K562 (cell line): ENCODE measurements at regions not wholly inside any gene's neighbourhood (a gene's known extent, or its start where the extent isn't known, plus 50 kb on each side); places are given as distances from the start of the nearest gene placed in this dataset.

Experiments used
- ATAC-seq: fragments of 200-7000 bp; cut with Tn5 transposase; 3 replicates; pipeline ENCODE4 v1.9.1; 2020; ENCODE audit warnings: moderate library complexity
- BruUV-seq: library from RNA; stranded (reverse); fragments of 400-500 nt; replicated peaks from 2 replicates; lab custom pipeline; 2021; lab: Mats Ljungman, UMichigan
- CTCF ChIA-PET: fragments of 300-600 bp; formaldehyde crosslinking; extraction: SDS; loops from one replicate; lab custom pipeline; 2021; ENCODE audit warnings: low intra/inter-chr PET ratio; lab: Yijun Ruan, JAX
- POLR2A ChIA-PET: fragments of 300-600, 350-650 bp; sonication (Branson Sonifier 250); formaldehyde crosslinking; extraction: SDS; loops from one replicate; lab custom pipeline; 2021; ENCODE audit warnings: antibody characterized with exemption, inconsistent platforms; lab: Yijun Ruan, JAX
- DNase-seq, 4 experiments: peaks; one replicate each; pipeline versions ENCODE4 v3.0.0 to v3.0.0-alpha.2; 2011 to 2018; ENCODE audit warnings: low spot score in 3 of 4, mixed read lengths in 3 of 4; ENCODE audit errors: extremely low read depth in 1 of 4
- FAIRE-seq: peaks from 2 replicates; lab custom pipeline; 2011; peaks lifted over from hg19 to GRCh38; lab: Jason Lieb, UNC
- H2AFZ ChIP-seq: 2 replicates; pipeline ENCODE4 v1.6.0; 2011; ENCODE audit warnings: low read depth, low read length, control low read depth, inconsistent platforms
- H3K27ac ChIP-seq: fragments of 200-600 bp; 3 replicates; pipeline ENCODE4 v1.8.0; 2011; ENCODE audit warnings: low read depth, mild to moderate bottlenecking, control low read depth, inconsistent platforms, low read length, moderate library complexity, mixed read lengths; ENCODE audit errors: extremely low read depth
- H3K27me3 ChIP-seq, 2 experiments: fragments of 300-600 bp in 1 of 2; 2 replicates in 1 of 2; 3 replicates in 1 of 2; pipeline versions ENCODE4 v1.6.0 to v1.8.0; 2011; ENCODE audit warnings: inconsistent platforms in 2 of 2, low read length in 2 of 2, mild to moderate bottlenecking in 1 of 2, mixed read lengths in 1 of 2, moderate library complexity in 1 of 2; ENCODE audit not compliant: control insufficient read depth in 2 of 2, insufficient read depth in 2 of 2
- H3K36me3 ChIP-seq: fragments of 300-600 bp; 3 replicates; pipeline ENCODE4 v1.8.0; 2011; ENCODE audit warnings: mild to moderate bottlenecking, low read length, inconsistent platforms; ENCODE audit not compliant: control insufficient read depth, insufficient read depth
- H3K4me1 ChIP-seq, 2 experiments: fragments of 200-600 bp in 1 of 2; replicated peaks in 1 of 2; 2 replicates in 1 of 2; 3 replicates in 1 of 2; pipeline versions ENCODE4 v1.5.1 to v1.8.0; 2011; ENCODE audit warnings: inconsistent platforms in 2 of 2, low read length in 2 of 2, mild to moderate bottlenecking in 1 of 2, mixed read lengths in 1 of 2, moderate library complexity in 1 of 2; ENCODE audit not compliant: control insufficient read depth in 2 of 2, insufficient read depth in 2 of 2
- H3K4me2 ChIP-seq: 2 replicates; pipeline ENCODE4 v1.6.1; 2011; ENCODE audit warnings: low read length, control low read depth, inconsistent platforms, mixed read lengths; ENCODE audit not compliant: insufficient read depth
- H3K4me3 ChIP-seq: fragments of 200-600 bp; sonication (generic), shearing (Covaris generic); 2 replicates; pipeline ENCODE4 v1.5.1; 2016; ENCODE audit warnings: control low read depth, inconsistent platforms
- H3K79me2 ChIP-seq: fragments of 200-600 bp; 3 replicates; pipeline ENCODE4 v1.8.0; 2011; ENCODE audit warnings: low read length, inconsistent platforms; ENCODE audit not compliant: control insufficient read depth, insufficient read depth
- H3K9ac ChIP-seq, 2 experiments: 2 replicates each; pipeline versions ENCODE4 v1.6.0 to v1.6.1; 2011; ENCODE audit warnings: low read depth in 2 of 2, low read length in 2 of 2, control low read depth in 1 of 2, inconsistent platforms in 1 of 2, mild to moderate bottlenecking in 1 of 2, mixed read lengths in 1 of 2; ENCODE audit not compliant: insufficient read depth in 1 of 2
- H3K9me1 ChIP-seq: one replicate; pipeline ENCODE4 v1.6.0; 2011; ENCODE audit warnings: inconsistent platforms, mild to moderate bottlenecking, low read length, moderate library complexity; ENCODE audit not compliant: control insufficient read depth, insufficient read depth
- H3K9me3 ChIP-seq: replicated peaks from 2 replicates; pipeline ENCODE4 v1.5.1; 2011; ENCODE audit warnings: low read depth, low read length, inconsistent platforms; ENCODE audit not compliant: control insufficient read depth, insufficient read depth
- H4K20me1 ChIP-seq: replicated peaks from 2 replicates; pipeline ENCODE4 v1.6.1; 2011; ENCODE audit warnings: low read length, inconsistent platforms, mixed read lengths; ENCODE audit not compliant: control insufficient read depth, insufficient read depth
- C11orf30 ChIP-seq: fragments of 450-650 bp; IDR thresholded peaks from 2 replicates; pipeline ENCODE4 v1.6.1; 2016; ENCODE audit warnings: low read depth, mild to moderate bottlenecking
- CHD4 ChIP-seq: fragments of 200-600 bp; sonication (generic); IDR thresholded peaks from 3 replicates; pipeline ENCODE4 v1.6.1; 2012; ENCODE audit warnings: low read depth, mild to moderate bottlenecking, mixed read lengths, low read length, inconsistent platforms; ENCODE audit not compliant: insufficient read depth, insufficient replicate concordance, poor library complexity, severe bottlenecking
- E2F4 ChIP-seq: sonication (generic); formaldehyde crosslinking; IDR thresholded peaks from 2 replicates; pipeline ENCODE4 v1.8.0; 2022; ENCODE audit warnings: mild to moderate bottlenecking, low read depth, missing genetic modification reagents
- FOS ChIP-seq: IDR thresholded peaks from 3 replicates; pipeline ENCODE4 v1.6.1; 2011; ENCODE audit not compliant: insufficient read length; ENCODE audit errors: extremely low read depth
- GABPB2 ChIP-seq: fragments of 250-450 bp; sonication (Bioruptor Pico); conservative IDR thresholded peaks from 2 replicates; pipeline ENCODE4 v1.5.1; 2021; ENCODE audit warnings: mild to moderate bottlenecking
- HDAC3 ChIP-seq: fragments of 450-650 bp; IDR thresholded peaks from 2 replicates; pipeline ENCODE4 v1.6.1; 2018; ENCODE audit warnings: borderline replicate concordance, mild to moderate bottlenecking, moderate library complexity; ENCODE audit not compliant: partially characterized antibody
- NFE2 ChIP-seq: IDR thresholded peaks from 2 replicates; pipeline ENCODE4 v1.6.1; 2014; ENCODE audit warnings: antibody characterized with exemption, low read depth
- PRDM10 ChIP-seq: fragments of 450-650 bp; IDR thresholded peaks from 2 replicates; pipeline ENCODE4 v1.6.1; 2018; ENCODE audit not compliant: partially characterized antibody
- TFAM ChIP-seq: fragments of 250-450 bp; sonication (Bioruptor Pico); conservative IDR thresholded peaks from 2 replicates; pipeline ENCODE4 v1.5.0; 2021; ENCODE audit warnings: mild to moderate bottlenecking, moderate library complexity
- TOE1 ChIP-seq, 2 experiments: fragments of 450-650 bp in 1 of 2; sonication (generic) in 1 of 2; formaldehyde crosslinking in 1 of 2; IDR thresholded peaks; 2 replicates each; pipeline versions ENCODE4 v1.7.1 to v1.8.0; 2016 to 2022; ENCODE audit warnings: borderline replicate concordance in 2 of 2, mild to moderate bottlenecking in 2 of 2, antibody characterized with exemption in 1 of 2, inconsistent platforms in 1 of 2, low read depth in 1 of 2, missing genetic modification reagents in 1 of 2, moderate library complexity in 1 of 2
- U2AF2 ChIP-seq: fragments of 200-400 bp; formaldehyde crosslinking; optimal IDR thresholded peaks from 2 replicates; pipeline ENCODE3; 2017; ENCODE audit warnings: low read depth, mild to moderate bottlenecking, low read length
- ZBTB33 ChIP-seq: sonication (generic); formaldehyde crosslinking; IDR thresholded peaks from 2 replicates; pipeline ENCODE4 v1.8.1; 2023; ENCODE audit warnings: mild to moderate bottlenecking, missing genetic modification reagents
- ZKSCAN1 ChIP-seq: fragments of 150-350 bp; IDR thresholded peaks from 2 replicates; pipeline ENCODE4 v1.6.1; 2016; ENCODE audit warnings: low read depth, low read length
- ZNF140 ChIP-seq: fragments of 250-450 bp; sonication (Bioruptor Pico); IDR thresholded peaks from 2 replicates; pipeline ENCODE4 v1.8.0; 2021; ENCODE audit warnings: moderate library complexity, mild to moderate bottlenecking, inconsistent platforms
- WGBS: fragments of 100-300 bp; shearing (Covaris generic); methylation state at CpG from one replicate; pipeline ENCODE4 v1.1.6; 2016; ENCODE audit warnings: low coverage, mixed read lengths; ENCODE audit not compliant: insufficient coverage; ENCODE audit errors: missing lambda C conversion rate; 5-methylcytosine and 5-hydroxymethylcytosine counted together
- in situ Hi-C: fragments of 300-500 bp; cut with MboI; formaldehyde crosslinking; loops from 4 replicates; pipeline ENCODE4 v1.15.0; 2018; ENCODE audit warnings: inconsistent platforms, mixed read lengths
- intact Hi-C: fragments of 100-400 bp; cut with micrococcal nuclease; formaldehyde crosslinking; loops from 2 replicates; pipeline ENCODE4 v1.14.2; 2022

- TF ChIP-seq C11orf30: peak; percentile 54; the same call in 1 of the 2 replicates
Measured at GRCh38 chr5:89728750-89729149, 680.8 kb downstream of the CETN3 start (continued).

- TF ChIP-seq TOE1 (IDR thresholded peaks at IDR 0.05; ENCODE audit: borderline replicate concordance) (no peak), TOE1 (CRISPR knock-in tag; IDR thresholded peaks at IDR 0.05; ENCODE audit: borderline replicate concordance, low read depth) (no peak), HDAC3 (no peak), U2AF2 (no peak), PRDM10 (no peak), NFE2 (no peak), CHD4 (no peak), ZNF140 (CRISPR knock-in tag) (no peak), ZKSCAN1 (no peak), E2F4 (CRISPR knock-in tag) (no peak), FOS (no peak), TFAM (CRISPR knock-in tag) (no peak), ZBTB33 (no peak), GABPB2 (CRISPR knock-in tag) (no peak)
- Histone ChIP-seq H3K36me3 (no peaks in the 10 kb centered on the region), H3K9ac (no peak overlapping the region), H2AFZ (no peak overlapping the region), H3K27ac (no peak overlapping the region), H4K20me1 (no peaks in the 10 kb centered on the region), H3K9me1 (no peaks in the 10 kb centered on the region), H3K4me3 (no peak overlapping the region), H3K27me3 (no peaks in the 10 kb centered on the region), H3K4me1 (no peaks in the 10 kb centered on the region), H3K9me3 (no peaks in the 10 kb centered on the region), H3K79me2 (no peaks in the 10 kb centered on the region), H3K4me2 (no peak overlapping the region)
- no TSS peak for BruUV-seq
- DNase-seq (no peak), ATAC-seq (no peak), FAIRE-seq (no peak)
- CTCF ChIA-PET: no interaction called here
- WGBS: 0% methylated on average over 2 of the region's 2 CpGs
- intact Hi-C loops (loop anchor here (10.0 kb wide), 1 partner anchor 463 kb away; no protein-coding TSS in a partner anchor), in situ Hi-C loops (no loop called here)
- POLR2A ChIA-PET: no interaction called here
Measured at GRCh38 chr5:89728134-89728533, 681.4 kb downstream of the CETN3 start.
